Hepatocyte (in vitro differentiated cells): ENCODE measurements at regions not wholly inside any gene's neighbourhood (a gene's known extent, or its start where the extent isn't known, plus 50 kb on each side); places are given as distances from the start of the nearest gene placed in this dataset.

ENCODE experiments used
- DNase-seq: peaks from one replicate; pipeline ENCODE4 v3.0.0-alpha.2; 2016; ENCODE audit warnings: low spot score
- H2AFZ ChIP-seq: fragments of 200-600 bp; sonication (generic); 2 replicates; pipeline ENCODE4 v1.6.0; 2016; ENCODE audit warnings: antibody characterized with exemption, mild to moderate bottlenecking
- H3K27ac ChIP-seq: fragments of 200-600 bp; sonication (generic); 2 replicates; pipeline ENCODE4 v1.5.1; 2016; ENCODE audit warnings: mild to moderate bottlenecking
- H3K27me3 ChIP-seq: fragments of 200-600 bp; sonication (generic); 2 replicates; pipeline ENCODE4 v1.6.1; 2016
- H3K36me3 ChIP-seq: fragments of 200-600 bp; sonication (generic); replicated peaks from 2 replicates; pipeline ENCODE4 v1.5.1; 2016; ENCODE audit warnings: low read depth; ENCODE audit not compliant: insufficient read depth
- H3K4me1 ChIP-seq: fragments of 200-600 bp; sonication (generic); 2 replicates; pipeline ENCODE4 v1.5.1; 2016; ENCODE audit warnings: mild to moderate bottlenecking, moderate library complexity; ENCODE audit not compliant: insufficient read depth
- H3K4me2 ChIP-seq: fragments of 200-600 bp; sonication (generic); 2 replicates; pipeline ENCODE4 v1.6.0; 2016
- H3K4me3 ChIP-seq: fragments of 200-600 bp; sonication (generic); 2 replicates; pipeline ENCODE4 v1.5.1; 2016; ENCODE audit warnings: mild to moderate bottlenecking
- H3K79me2 ChIP-seq: fragments of 200-600 bp; sonication (generic); 2 replicates; pipeline ENCODE4 v1.6.0; 2017; ENCODE audit warnings: mild to moderate bottlenecking
- H3K9me2 ChIP-seq: fragments of 200-600 bp; sonication (generic); replicated peaks from 2 replicates; pipeline ENCODE4 v1.6.0; 2017; ENCODE audit warnings: mild to moderate bottlenecking; ENCODE audit not compliant: insufficient read depth
- H3K9me3 ChIP-seq: fragments of 200-600 bp; sonication (generic); 2 replicates; pipeline ENCODE4 v1.5.1; 2016; ENCODE audit warnings: low read depth, mild to moderate bottlenecking
- H4K20me1 ChIP-seq: fragments of 200-600 bp; sonication (generic); 2 replicates; pipeline ENCODE4 v1.6.0; 2016; ENCODE audit warnings: mild to moderate bottlenecking; ENCODE audit not compliant: insufficient read depth, poor library complexity, severe bottlenecking
- CTCF ChIP-seq: fragments of 200-600 bp; sonication (generic); IDR thresholded peaks from 2 replicates; pipeline ENCODE4 v1.5.1; 2016; ENCODE audit warnings: antibody characterized with exemption, mild to moderate bottlenecking; ENCODE audit not compliant: poor library complexity
- EZH2 ChIP-seq: fragments of 200-600 bp; sonication (generic); IDR thresholded peaks from 2 replicates; pipeline ENCODE4 v1.6.1; 2016; ENCODE audit warnings: antibody characterized with exemption, mild to moderate bottlenecking, borderline replicate concordance
- EZH2phosphoT487 ChIP-seq: fragments of 200-600 bp; sonication (generic); IDR thresholded peaks from one replicate; pipeline ENCODE4 v1.6.1; 2018; ENCODE audit warnings: antibody characterized with exemption, mild to moderate bottlenecking, low read depth, moderate library complexity; ENCODE audit not compliant: unreplicated experiment, severe bottlenecking
- WGBS: methylation state at CpG from one replicate; pipeline ENCODE4 v1.1.6; 2016; ENCODE audit warnings: low lambda C conversion rate; ENCODE audit errors: missing lambda C conversion rate; 5-methylcytosine and 5-hydroxymethylcytosine counted together

DNA sequence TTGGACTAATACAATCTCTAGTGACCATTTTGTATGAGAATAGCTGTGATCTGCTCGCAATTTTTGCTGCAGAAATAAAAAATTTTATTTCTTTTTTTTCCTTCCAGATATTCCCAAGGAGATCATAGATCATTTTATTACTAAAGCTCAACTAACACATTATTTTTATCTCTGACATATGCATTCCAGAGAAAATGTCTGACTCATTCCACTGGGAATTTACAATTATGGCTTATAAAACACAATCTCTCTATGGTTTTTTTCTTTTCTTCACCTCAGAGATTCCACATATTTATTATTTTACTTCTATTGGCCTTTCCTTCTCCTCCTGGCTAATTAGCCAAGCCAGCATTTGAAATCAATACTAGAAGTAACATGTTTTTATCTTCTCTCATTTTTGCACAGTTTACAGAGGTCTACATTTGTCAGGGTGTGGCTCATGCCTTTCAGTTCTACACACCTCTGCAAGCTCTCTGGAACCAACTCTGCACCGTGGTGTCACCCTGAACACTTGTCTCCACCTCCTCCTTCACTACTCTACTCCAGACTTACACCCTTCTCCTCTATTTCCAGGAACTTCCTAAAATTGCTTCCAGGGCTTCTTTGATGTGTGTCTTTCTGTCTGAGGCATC, 59.8 kb upstream of the GPM6A start:
- no peak overlapping the region for H3K27ac ChIP-seq
- no peak for DNase-seq
- no peaks in the 10 kb centered on the region for H3K27me3 ChIP-seq
- no peak overlapping the region for H3K4me2 ChIP-seq
- H3K36me3 ChIP-seq, result no peaks in the 10 kb centered on the region
- H3K9me3 ChIP-seq, result no peaks in the 10 kb centered on the region
- no peak for TF ChIP-seq EZH2phosphoT487
- no peak for TF ChIP-seq CTCF
- no peak for TF ChIP-seq EZH2
- WGBS, result 78% methylated on average over 2 of the region's 2 CpGs
- H3K4me3 ChIP-seq, result no peak overlapping the region
- H3K4me1 ChIP-seq, result peaks cover 10% of the 10 kb centered on the region
- H3K79me2 ChIP-seq, result no peaks in the 10 kb centered on the region
- no peaks in the 10 kb centered on the region for H3K9me2 ChIP-seq
- no peak overlapping the region for H2AFZ ChIP-seq
- no peaks in the 10 kb centered on the region for H4K20me1 ChIP-seq

DNA sequence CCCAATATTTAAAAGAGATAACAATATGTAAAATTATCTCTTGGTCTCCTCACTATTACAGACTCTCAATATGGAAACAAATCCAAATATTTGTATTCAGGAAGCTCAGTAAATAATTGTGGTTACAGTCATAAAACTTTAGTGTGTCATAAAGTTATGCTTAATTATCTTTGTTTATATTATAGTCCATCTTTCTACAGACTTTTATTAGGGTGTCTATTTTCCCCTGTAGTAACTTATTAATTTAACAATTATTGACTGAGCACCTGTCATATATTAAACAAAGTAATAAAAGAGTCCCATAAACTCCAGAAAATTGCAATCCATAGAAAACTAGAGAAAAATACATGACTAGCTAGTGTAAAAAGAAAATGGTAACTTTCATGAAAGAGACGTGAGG, 61.6 kb upstream of the GPM6A start:
- Histone ChIP-seq H3K9me2 (no peaks in the 10 kb centered on the region), H3K4me1 (peaks cover 10% of the 10 kb centered on the region), H3K27ac (no peak overlapping the region), H3K9me3 (no peaks in the 10 kb centered on the region), H4K20me1 (no peaks in the 10 kb centered on the region), H2AFZ (no peak overlapping the region), H3K4me2 (no peak overlapping the region), H3K36me3 (no peaks in the 10 kb centered on the region), H3K27me3 (no peaks in the 10 kb centered on the region), H3K4me3 (no peak overlapping the region), H3K79me2 (no peaks in the 10 kb centered on the region)
- DNase-seq, result no peak
- TF ChIP-seq EZH2phosphoT487, result no peak
- no peak for TF ChIP-seq EZH2
- no peak for TF ChIP-seq CTCF
- WGBS, result 67% methylated on average over 1 of the region's 1 CpG

DNA sequence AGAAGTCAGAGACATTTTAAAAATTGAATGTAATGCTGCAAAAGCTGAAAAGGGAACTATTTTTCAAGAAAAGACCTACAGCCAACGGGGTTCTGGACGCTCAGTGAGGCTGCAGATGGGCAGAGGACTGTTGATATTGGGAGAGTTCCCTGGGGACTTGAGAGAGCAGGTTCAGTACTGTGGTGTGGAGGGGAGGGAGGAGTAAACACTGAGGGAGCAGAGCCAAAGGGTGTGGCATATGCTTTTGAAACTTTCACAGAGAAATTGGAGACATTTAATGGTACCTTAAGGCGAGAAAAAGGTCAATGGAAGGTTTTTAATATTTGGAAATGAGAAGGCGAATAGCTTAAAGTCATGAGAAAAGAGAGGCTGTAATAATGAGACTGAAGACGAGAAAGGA, 62.2 kb upstream of the GPM6A start:
- H3K79me2 ChIP-seq, result no peaks in the 10 kb centered on the region
- H4K20me1 ChIP-seq, result no peaks in the 10 kb centered on the region
- no peaks in the 10 kb centered on the region for H3K9me2 ChIP-seq
- H3K4me2 ChIP-seq, result no peak overlapping the region
- no peaks in the 10 kb centered on the region for H3K36me3 ChIP-seq
- no peaks in the 10 kb centered on the region for H3K9me3 ChIP-seq
- no peaks in the 10 kb centered on the region for H3K27me3 ChIP-seq
- H3K27ac ChIP-seq, result no peak overlapping the region
- H3K4me1 ChIP-seq, result peaks cover 10% of the 10 kb centered on the region
- no peak for TF ChIP-seq EZH2
- TF ChIP-seq CTCF, result no peak
- no peak for DNase-seq
- no peak overlapping the region for H3K4me3 ChIP-seq
- 74% methylated on average over 5 of the region's 5 CpGs for WGBS
- no peak overlapping the region for H2AFZ ChIP-seq
